Astrocyte (in vitro differentiated cells and primary cell): ENCODE measurements at regions not wholly inside any gene's neighbourhood (a gene's known extent, or its start where the extent isn't known, plus 50 kb on each side); places are given as distances from the start of the nearest gene placed in this dataset.

Experiments
- EZH2 ChIP-seq: IDR thresholded peaks from 2 replicates; pipeline ENCODE4 v1.6.1; 2012; ENCODE audit warnings: mild to moderate bottlenecking, low read length, inconsistent platforms; ENCODE audit not compliant: insufficient read depth
- TF ChIP-seq, protein P1 (sequence below): IDR thresholded peaks from 2 replicates; pipeline ENCODE4 v1.5.1; 2011; ENCODE audit warnings: low read depth, mild to moderate bottlenecking, inconsistent platforms, low read length, moderate library complexity; ENCODE audit not compliant: insufficient read depth

DNA sequence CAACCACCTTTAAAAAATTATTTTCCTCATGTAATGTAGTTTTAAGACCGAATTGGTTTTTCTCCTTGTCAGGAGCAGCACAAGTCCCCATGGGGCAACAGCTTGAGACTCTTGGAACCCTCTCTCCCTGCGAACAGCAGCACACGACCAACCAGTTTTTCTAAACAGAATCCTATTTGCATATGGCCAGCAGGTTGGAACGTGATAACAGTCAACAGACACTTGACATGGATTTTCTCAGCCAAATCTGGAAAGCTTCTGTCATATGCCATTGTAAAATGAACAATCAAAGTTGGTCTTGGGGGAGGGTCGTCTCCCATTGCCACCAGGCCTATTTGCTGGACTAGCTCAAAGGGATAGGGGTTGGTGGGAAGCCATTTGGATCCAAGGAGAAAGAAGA, 1915.0 kb upstream of the FLRT2 start:
- TF ChIP-seq, protein P1, sequence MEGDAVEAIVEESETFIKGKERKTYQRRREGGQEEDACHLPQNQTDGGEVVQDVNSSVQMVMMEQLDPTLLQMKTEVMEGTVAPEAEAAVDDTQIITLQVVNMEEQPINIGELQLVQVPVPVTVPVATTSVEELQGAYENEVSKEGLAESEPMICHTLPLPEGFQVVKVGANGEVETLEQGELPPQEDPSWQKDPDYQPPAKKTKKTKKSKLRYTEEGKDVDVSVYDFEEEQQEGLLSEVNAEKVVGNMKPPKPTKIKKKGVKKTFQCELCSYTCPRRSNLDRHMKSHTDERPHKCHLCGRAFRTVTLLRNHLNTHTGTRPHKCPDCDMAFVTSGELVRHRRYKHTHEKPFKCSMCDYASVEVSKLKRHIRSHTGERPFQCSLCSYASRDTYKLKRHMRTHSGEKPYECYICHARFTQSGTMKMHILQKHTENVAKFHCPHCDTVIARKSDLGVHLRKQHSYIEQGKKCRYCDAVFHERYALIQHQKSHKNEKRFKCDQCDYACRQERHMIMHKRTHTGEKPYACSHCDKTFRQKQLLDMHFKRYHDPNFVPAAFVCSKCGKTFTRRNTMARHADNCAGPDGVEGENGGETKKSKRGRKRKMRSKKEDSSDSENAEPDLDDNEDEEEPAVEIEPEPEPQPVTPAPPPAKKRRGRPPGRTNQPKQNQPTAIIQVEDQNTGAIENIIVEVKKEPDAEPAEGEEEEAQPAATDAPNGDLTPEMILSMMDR: no peak
- no peak for TF ChIP-seq EZH2
